ENCODE measurements at regions not wholly inside any gene's neighbourhood (a gene's known extent, or its start where the extent isn't known, plus 50 kb on each side); places are given as distances from the start of the nearest gene placed in this dataset.
"Not testable (repeated sequence)": the region's sequence is repeated elsewhere in the genome, so short reads cannot be mapped to it uniquely, and the experiment has no call there.

DNA sequence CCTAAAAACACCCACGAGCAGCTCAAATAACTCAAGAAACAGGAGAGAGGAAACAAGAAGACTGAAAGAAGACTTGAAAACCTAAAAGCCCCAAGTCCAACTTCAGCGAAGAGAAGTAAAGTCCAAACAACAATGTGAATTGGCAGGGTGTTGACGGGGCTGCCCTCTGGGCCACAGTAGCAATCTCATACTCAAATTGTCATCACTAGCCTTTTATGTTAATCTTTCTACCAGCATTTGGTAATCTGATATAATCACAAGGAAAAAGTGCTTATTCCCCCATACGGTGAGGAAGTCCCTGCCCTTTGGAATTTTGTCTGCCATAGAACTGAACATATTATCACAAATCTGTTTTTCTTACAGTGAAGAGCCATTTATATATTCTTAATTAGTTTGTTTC lies 51.5 kb upstream of the IFNE start:
- no peak for DNase-seq (ENCODE audit: low read depth in 4 of 4, low spot score in 1 of 4)

DNA sequence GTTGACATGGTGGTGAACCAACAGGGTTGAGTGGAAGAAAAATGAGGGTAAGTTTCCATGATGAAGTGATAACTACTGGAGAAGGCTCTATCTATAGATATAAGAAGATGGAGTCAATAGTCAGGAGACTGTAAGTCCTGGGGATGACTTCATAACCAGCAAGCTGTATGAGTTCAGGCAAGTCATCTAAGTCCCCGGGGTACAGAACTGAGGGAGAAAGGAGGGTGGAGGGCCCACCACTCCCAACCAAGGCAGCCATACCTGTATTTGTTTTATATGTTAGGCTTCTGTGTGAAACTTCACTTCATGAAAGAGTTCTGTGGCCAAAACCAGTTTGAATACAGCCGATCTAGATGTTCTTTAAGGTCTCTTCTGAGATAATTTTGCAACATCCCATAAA lies 53.3 kb upstream of the IFNE start:
- no peak for DNase-seq (ENCODE audit: low read depth in 4 of 4, low spot score in 1 of 4)

DNA sequence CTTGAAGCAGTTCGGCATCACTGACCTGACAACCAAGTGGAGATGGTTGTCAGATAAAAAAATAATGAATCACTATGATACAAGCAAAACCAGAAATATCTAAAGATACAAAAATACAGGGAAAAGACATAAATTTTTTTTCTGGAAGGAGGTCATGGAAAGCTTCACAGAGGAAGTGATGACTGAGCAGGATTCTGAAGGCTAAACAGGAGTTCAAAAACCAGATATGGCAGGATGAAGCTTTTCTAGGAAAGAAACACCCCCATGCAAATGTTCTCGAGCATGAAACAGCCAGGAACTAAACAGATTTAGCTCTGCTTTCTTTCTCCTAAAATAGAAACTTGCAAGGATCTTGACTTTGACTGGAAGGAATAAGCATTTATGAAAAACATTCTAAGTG lies 60.7 kb upstream of the IFNE start:
- DNase-seq (ENCODE audit: low read depth in 4 of 4, low spot score in 1 of 4): no peak

DNA sequence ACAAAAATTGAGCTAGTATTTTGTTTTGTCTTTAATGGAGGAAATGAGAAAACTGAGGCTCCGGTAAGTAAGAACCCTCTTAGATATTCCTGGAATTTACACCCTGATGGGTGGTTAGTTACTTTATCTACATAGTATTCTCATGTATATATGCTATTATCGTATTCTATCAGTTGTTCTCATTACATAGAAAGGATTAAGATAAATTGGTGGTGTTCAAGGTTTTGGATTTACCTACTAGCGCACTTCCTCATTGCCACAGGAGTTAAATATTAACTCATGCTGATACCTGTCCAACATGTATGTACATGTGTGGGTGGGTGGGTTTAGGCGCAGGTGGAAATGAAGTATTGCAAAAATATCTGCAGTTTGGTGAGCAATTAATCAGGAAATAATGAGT lies 61.1 kb upstream of the IFNE start:
- DNase-seq (ENCODE audit: low read depth in 4 of 4, low spot score in 1 of 4): no peak

DNA sequence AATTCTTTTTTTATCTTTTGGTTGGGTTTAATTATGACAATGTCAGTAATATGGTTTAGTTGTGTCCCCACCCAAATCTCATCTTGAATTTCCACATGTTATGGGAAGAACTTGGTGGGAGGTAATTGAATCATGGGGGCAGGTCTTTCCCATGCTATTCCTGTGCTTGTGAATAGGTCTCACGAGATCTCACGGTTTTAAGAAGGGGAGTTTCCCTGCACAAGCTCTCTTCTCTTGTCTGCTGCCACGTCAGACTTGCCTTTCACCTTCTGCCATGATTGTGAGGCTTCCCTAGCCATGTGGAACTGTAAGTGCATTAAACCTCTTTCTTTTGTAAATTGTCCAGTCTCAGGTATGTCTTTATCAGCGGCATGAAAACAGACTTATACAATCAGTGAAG lies 61.7 kb upstream of the IFNE start:
- DNase-seq (ENCODE audit: low read depth in 4 of 4, low spot score in 1 of 4): not testable (repeated sequence)

DNA sequence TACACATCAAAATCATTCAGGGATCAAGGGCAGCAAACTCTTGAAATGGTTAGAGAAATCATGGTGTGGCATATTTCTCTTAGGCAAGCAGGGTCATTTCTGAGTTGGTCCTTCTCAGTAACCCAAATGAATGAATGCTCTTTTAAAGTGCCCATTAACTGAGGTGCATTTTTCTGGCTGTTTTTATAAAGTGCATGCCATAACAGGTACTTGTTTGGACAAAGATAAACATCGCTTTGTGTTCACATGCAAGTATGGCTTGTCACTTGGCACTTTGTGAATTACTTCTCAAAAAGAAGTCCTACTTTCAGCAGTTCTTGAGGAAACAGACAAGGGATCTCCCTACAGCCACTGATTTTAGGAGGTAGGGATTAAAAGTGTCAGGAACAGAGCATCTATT lies 64.8 kb upstream of the IFNE start:
- DNase-seq (ENCODE audit: low read depth in 4 of 4, low spot score in 1 of 4): no peak

DNA sequence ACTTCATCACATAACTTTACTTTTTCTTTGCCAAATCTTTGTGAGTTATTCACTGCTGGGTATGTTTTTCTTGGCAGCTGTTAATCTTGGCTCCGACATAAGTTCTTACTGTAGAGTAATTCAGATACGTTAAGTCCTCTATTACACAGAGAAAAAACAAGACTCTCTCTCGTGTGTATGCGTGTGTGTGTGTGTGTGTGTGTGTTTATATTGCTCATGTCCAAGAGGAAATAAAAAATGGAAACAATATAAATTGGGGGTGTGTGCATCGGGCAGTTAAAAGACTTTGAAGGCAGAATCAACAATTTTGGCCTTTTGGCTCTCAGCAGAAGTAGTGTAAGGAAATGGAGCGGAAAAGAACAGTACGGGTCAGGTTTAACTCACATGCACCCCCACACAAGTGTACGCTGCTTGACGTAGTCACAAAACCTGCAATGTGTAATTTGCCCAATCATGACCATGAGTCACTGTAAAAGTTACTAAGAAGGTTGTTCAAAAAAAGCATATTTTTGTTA lies 67.2 kb upstream of the IFNE start:
- DNase-seq (ENCODE audit: low read depth in 4 of 4, low spot score in 1 of 4): no peak

DNA sequence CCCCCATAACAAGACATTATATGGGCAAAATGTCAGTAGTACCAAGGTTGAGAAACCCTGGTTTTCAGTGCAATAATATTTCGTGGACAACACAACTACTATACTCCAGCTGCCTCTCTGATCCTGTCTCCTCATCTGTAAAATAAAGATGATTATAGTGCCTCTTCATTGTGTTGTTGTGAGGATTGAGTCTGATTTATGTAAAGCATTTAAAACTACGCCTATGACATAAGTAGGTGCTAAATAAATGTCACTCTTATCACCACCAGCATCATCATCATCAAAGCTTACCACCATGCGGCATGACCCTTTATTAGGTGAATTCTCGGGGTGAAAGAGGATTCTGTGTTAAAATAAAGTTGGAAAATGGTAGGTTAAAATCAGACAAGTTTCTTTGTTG lies 67.8 kb upstream of the IFNE start:
- DNase-seq (ENCODE audit: low read depth in 4 of 4, low spot score in 1 of 4): no peak

DNA sequence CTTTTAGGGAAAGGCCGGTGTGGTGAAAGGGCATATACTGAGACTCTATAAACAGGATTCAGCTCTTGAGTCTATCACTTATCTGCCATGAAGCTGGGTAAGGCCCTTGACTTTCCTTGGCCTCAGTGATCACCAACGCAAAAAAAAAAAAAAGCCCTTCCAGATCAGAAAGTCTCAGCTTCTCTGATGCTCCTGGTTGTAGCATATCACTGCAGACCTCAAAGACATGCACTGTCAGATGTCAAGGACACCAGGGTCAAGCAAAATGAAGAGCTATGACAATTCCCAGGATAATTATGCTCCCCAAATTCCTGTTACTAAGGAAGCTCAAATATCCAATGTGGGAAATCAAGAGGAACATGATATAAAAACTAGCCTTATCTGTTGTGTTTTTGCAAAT lies 68.3 kb upstream of the IFNE start:
- DNase-seq (ENCODE audit: low read depth in 4 of 4, low spot score in 1 of 4): no peak

DNA sequence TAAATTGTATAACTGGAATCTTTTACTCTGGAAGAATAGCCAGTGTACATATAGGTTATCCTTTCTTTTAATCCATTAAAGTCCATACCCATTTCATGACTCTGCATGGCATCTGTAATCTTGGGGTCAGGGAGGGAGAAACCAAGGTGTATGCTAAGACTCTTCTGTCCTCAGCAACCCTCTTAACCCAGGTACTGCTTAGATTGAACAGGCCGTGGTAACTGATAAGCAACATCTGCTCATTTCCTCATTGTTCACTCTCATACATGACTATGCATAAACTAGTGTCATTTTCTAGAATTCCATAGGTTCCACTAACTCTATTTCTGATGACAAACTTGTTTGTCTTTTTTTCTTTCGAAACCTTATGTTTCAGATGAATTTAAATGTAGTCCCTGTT lies 69.3 kb upstream of the IFNE start:
- DNase-seq (ENCODE audit: low read depth in 4 of 4, low spot score in 1 of 4): no peak

DNA sequence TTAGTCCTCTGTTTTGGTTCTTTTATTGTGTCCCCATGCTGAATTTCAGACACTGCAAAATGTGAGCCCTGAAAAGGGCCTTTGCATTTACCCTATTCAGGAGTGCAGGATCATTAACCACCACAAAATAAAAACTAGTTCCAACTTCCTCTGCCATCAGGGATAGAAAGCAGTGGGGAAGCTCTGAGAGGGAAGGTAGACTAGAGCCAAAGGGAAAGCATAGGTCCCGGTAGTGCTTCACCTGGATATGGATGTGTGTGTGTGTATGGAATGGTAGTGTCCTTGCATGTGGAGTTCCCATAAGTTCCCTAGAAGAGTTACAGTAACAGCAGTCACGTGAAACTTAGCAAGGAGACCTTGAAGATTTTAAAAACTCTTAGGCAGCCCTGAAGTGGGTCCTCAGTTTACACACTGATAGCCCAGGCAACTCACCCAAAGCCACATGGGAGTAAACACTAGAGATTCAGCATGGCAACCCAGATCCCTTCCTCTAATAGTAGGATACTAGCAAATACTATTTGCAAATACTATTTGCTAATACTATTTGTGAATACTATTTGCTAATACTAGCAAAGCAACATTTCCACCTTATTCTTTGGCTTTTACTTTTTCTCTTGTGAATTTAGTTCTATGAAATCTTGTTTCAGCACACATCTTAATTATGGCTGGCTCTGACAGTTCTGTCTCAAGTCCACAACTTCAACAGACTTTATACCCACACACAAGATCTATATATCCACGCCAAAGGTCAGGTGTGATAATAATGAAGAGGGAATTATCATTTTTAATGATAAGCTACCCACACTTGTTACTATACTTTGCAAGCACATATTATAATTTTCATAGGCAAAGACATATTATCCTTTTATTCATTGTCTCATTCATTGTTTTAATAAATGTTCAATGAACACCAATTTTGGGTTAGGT lies 70.4 kb upstream of the IFNE start:
- no peak for DNase-seq (ENCODE audit: low read depth in 4 of 4, low spot score in 1 of 4)

DNA sequence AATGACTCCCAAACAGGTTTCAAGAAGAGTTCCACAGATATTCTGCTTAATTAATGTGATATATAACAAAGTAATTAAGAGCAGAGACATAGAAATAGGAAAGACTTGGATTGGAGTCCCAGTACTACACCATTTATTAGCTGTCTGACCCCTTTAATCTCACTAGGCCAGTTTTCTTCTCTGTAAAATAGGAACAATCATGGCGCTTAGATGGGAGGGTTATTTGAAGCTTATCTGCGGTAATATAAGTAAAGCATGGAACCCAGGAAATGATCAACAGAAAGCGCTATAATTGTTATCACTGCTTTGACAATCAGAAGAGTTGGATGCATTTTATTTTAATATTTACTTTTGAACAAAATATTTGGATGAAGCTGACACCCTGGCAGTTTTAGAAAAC lies 71.3 kb upstream of the IFNE start:
- no peak for DNase-seq (ENCODE audit: low read depth in 4 of 4, low spot score in 1 of 4)

DNA sequence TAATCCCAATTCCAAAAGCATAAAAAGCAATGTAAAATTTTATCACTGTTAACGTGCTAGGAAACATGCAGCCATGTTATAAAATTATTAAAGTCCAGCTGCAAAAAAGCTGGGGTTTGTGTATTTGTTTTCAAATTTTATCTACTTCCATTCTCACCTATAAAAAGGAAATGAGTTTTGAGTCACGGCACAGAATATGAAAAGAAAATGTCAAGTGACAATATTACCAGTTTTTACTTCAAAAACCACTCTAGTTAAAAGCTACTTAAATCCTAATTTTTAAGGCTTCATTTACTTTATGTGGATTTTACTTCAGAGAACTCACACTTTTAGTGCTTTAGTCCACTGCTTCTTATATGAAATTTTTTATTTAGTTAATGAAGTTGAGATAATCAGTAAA lies 72.7 kb upstream of the IFNE start:
- no peak for DNase-seq (ENCODE audit: low read depth in 4 of 4, low spot score in 1 of 4)

DNA sequence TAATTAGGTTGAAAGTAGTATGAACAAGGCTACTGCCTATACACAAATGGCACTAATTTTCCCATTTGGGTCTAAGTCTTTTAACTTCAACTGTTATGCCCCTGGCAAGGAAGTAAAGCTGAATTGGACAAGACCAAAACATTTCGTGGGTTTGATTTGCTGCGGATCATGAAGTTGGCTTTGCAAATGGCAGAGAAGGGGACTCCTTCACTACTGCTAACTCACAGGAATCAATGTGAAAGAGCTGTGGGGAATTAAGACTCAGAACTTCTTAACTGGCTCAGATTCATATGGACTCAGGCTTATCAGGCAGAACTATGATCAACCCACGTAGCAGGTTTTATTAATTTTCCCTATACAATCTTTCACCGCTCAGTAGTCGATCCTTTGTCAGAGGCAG lies 73.8 kb upstream of the IFNE start:
- no peak for DNase-seq (ENCODE audit: low read depth in 4 of 4, low spot score in 1 of 4)

DNA sequence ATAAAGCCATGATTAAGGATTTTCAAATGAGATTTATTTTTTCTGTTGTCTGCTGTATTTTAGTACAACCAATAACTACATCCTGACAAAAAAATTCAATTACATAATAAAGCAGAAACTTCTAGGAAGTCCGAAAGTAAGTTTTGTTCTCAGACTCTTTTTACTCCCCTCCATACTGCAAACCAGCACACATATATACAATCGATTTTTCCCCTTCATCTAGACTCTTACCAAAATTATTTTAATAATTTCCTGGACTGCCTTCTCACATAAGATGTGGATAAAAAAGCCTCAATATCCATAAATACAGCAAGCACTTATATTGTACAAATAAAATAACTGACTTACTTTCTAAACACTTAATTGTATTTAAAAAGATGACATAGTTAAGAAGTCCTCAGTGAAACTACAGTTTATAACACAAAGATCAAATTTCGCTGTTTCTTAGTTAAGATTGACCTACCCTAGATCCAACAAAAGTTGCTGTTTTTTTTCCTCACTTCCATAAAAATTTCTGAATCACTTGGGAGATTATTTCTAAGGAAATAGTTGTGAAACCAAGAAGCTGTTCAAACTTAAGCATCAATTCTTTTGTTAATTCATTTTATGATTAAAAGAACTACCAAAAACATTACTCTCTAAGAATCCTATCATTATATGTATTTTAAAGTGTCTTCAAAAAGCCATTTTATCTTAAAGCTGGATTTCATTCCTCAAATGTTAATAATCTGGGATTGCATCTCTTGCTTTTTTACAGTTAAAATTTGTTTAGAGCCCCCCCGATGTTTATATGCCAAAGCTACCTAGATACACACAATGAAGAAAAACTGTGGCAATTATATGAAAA lies 74.7 kb upstream of the IFNE start:
- no peak for DNase-seq (ENCODE audit: low read depth in 4 of 4, low spot score in 1 of 4)

DNA sequence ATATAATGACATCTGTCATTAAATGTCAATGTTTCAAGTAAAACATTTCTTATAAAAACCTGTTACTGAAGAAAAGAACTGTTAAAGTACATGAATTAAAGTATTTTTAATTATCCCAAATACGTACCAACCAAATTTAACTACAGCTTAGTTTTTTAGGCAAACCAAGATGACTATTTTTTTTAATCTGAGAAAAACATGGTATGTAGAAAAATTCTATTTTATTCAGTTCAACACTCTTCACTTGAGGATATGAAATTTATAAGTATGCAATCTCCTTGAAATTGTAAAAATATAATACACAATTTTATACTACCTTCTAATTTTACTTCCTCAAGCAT lies 75.3 kb upstream of the IFNE start:
- DNase-seq (ENCODE audit: low read depth in 4 of 4, low spot score in 1 of 4): no peak

DNA sequence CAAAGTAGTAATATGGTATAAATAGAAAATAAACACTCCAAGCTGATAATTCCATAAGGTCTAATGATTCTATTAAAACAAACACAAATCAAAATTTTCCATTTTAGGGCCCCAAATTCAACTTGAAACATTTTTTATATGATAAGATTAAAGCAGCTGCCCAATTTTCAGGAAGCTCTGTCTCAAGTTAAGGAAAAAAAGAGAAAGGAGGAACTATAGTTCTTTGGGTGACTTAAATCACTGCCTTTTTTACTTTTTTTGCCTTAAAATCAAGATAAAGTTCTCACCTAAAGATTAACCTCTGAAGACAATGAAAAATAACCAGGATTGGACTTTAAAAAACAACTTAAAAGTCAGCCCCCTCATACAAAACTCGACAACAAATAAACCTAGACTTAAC lies 76.0 kb upstream of the IFNE start:
- DNase-seq (ENCODE audit: low read depth in 4 of 4, low spot score in 1 of 4): no peak

DNA sequence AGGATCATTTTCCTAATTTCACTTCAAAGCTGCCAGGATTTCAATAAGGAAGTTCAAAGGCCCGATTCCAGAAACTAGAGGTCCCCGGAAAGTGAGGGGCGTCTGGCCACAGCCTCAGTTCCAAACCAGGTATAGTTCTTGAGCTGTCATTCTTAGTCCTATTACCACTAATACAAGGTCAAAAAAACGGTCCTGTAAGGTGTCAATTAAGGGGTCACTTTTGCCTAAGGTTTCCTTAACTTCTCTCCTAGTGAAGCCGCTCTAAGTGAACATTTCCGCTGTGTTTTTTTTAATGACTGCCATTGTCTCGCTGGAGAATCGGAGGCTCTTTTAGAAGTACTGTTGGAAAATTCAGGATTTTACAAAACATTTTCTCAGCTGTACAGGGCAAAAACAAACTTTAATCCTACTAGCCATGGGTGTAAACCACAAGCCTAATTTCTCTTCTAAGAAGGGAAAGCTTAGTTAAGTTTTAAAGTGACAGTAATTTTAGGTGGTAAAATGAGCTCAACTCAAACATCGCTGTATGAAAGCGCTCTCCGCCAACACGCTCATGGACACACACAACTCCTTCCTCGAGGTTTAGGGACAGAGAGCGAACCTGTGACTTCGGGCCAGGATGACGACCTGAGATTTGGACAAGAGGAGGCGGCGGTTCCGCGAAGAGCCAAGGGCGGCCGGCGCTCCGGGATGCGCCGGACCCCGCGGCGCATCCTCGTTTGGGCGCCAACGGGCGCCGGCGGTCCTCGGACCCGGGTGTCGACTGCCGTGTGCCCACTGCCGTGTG lies 76.7 kb upstream of the IFNE start:
- no peak for DNase-seq (ENCODE audit: low read depth in 4 of 4, low spot score in 1 of 4)

DNA sequence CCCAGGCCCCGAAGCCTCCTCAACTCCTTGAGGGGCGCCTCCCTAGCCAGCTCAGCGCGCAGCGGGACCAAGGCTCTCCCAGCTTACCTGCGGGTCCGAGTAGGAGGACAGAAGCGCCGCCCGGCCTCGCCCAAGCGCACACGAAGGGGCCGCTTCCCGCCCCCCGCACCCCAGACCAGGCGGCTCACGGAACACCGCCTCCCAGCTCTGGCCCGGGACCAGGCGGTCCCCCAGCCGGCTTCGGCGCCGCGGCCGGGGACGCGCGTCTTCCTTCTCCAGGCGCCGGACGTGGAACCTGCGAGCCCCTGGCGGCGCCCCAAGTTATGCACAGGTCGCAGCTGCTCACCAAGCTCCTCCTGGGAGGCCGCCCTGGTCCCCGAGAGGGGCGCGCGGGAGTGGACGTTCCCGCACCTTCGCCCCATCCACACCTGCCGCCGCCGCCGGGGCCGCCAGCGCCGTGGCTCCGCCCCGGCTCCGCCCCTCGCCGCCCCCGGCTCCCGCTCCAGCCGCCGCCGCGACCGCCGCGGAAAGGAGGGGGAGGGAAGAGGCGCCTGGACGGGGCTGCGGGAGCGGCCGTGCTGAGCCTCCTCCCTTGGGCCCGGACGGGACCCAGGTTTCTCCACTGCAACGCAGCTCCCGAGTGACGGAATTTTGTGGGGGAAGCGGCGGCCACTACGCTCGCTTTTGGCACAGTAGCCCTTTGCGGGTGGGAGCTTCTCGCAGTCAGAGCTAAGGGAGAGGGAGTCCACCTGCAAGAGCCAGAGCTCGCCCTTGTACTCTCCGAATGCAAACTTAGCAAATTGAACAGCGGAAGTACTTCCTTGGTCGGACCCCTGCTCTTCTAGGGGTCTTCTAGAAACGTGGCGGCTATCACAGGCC lies 77.5 kb upstream of the IFNE start:
- DNase-seq (ENCODE audit: low read depth in 4 of 4, low spot score in 1 of 4): peak in 2 of 4 experiments; percentile 23 to 25

DNA sequence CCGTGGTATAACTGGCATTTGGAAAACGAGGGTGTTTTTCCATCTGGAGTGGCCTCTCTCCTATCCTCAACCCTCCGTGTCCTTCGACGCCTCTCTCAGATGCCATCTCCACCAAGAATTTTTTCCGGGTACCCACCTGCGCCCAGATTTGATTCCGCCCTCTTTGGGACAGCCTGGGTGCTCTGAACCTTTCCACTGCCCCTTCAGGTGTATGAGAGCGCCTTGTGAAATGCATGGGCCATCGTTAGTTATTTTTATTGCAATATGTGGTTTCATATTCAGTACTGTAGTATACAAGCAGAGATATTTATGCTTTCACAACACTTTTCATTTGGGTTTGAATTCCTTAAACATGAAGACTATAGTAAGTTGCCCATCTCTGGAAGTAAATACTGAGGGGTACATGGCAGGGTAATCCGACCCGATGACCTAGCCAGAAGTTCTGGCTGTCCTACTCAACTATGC lies 78.2 kb upstream of the IFNE start:
- DNase-seq (ENCODE audit: low read depth in 4 of 4, low spot score in 1 of 4): no peak

Measured in stimulated activated CD4-positive, alpha-beta T cell treated with anti-CD3 and anti-CD28 coated beads, Interleukin-1b, Interleukin-23, amount 100 ng/mL, for 24 hours (primary cell).